ENCODE measurements at regions not wholly inside any gene's neighbourhood (a gene's known extent, or its start where the extent isn't known, plus 50 kb on each side); places are given as distances from the start of the nearest gene placed in this dataset.

GRCh38 chr10:104580774-104581675, 60.1 kb upstream of the SORCS3 start:
- DNase-seq = peak; percentile 71
- Histone ChIP-seq H3F3A (ENCODE audit: low read length, unreplicated experiment) (no peaks in the 10 kb centered on the region), H3K9me3 (ENCODE audit: low read length) (no peaks in the 10 kb centered on the region), H3K79me2 (ENCODE audit: low read length) (no peaks in the 10 kb centered on the region), H3K27me3 (ENCODE audit: low read length) (peaks cover 34% of the 10 kb centered on the region), H3K4me3 (ENCODE audit: low read length) (no peak overlapping the region), H3K4me2 (ENCODE audit: low read length) (no peak overlapping the region), H3K36me3 (ENCODE audit: low read depth, low read length) (no peaks in the 10 kb centered on the region), H3K9ac (ENCODE audit: low read length) (no peak overlapping the region), H3K4me1 (ENCODE audit: insufficient read depth, low read length) (no peaks in the 10 kb centered on the region), H3K9me2 (replicated peaks; ENCODE audit: low read length) (no peaks in the 10 kb centered on the region), H4K20me1 (ENCODE audit: low read length) (no peaks in the 10 kb centered on the region), H3K27ac (ENCODE audit: low read length) (no peak overlapping the region), H2AFZ (ENCODE audit: low read length) (no peak overlapping the region)
- CTCF ChIA-PET = interaction anchor here (0.7 kb wide), 1 partner anchor 188 kb away, joined by 5 read pairs; no protein-coding TSS in a partner anchor
- intact Hi-C loops (cut with micrococcal nuclease) = no loop called here
- POLR2A ChIA-PET (ENCODE audit: unreplicated experiment) = no interaction called here
- ATAC-seq = peak; percentile 79
- no TSS peak for BruUV-seq (replicated peaks)
- TF ChIP-seq CTCF (conservative IDR thresholded peaks at IDR 0.05; ENCODE audit: low read depth, low read length) (peak; percentile 79), EZH2 (IDR thresholded peaks at IDR 0.05; ENCODE audit: low read length, unreplicated experiment) (no peak)

GRCh38 chr10:104581884-104582601, 59.0 kb upstream of the SORCS3 start:
- Histone ChIP-seq H3K9ac (ENCODE audit: low read length) (no peak overlapping the region), H3K9me2 (replicated peaks; ENCODE audit: low read length) (no peaks in the 10 kb centered on the region), H3K4me3 (ENCODE audit: low read length) (no peak overlapping the region), H3K9me3 (ENCODE audit: low read length) (no peaks in the 10 kb centered on the region), H3K36me3 (ENCODE audit: low read depth, low read length) (no peaks in the 10 kb centered on the region), H3K79me2 (ENCODE audit: low read length) (no peaks in the 10 kb centered on the region), H3K4me2 (ENCODE audit: low read length) (no peak overlapping the region), H3K4me1 (ENCODE audit: insufficient read depth, low read length) (no peaks in the 10 kb centered on the region), H3K27ac (ENCODE audit: low read length) (no peak overlapping the region), H3K27me3 (ENCODE audit: low read length) (peaks cover 28% of the 10 kb centered on the region), H3F3A (ENCODE audit: low read length, unreplicated experiment) (no peaks in the 10 kb centered on the region), H2AFZ (ENCODE audit: low read length) (no peak overlapping the region), H4K20me1 (ENCODE audit: low read length) (no peaks in the 10 kb centered on the region)
- POLR2A ChIA-PET (ENCODE audit: unreplicated experiment) = no interaction called here
- ATAC-seq (no peak), DNase-seq (no peak)
- no TSS peak for BruUV-seq (replicated peaks)
- CTCF ChIA-PET = no interaction called here
- no peak for TF ChIP-seq EZH2phosphoT487 (IDR thresholded peaks at IDR 0.05; ENCODE audit: borderline replicate concordance, low read length)
- TF ChIP-seq EZH2 (IDR thresholded peaks at IDR 0.05; ENCODE audit: low read length, unreplicated experiment) = no peak
- TF ChIP-seq CTCF (conservative IDR thresholded peaks at IDR 0.05; ENCODE audit: low read depth, low read length) = no peak
- intact Hi-C loops (cut with micrococcal nuclease) = no loop called here

- no peak overlapping the region for H3K9ac ChIP-seq (ENCODE audit: low read length)
- H2AFZ ChIP-seq (ENCODE audit: low read length) = no peak overlapping the region
- intact Hi-C loops (cut with micrococcal nuclease) = no loop called here
- TF ChIP-seq CTCF (conservative IDR thresholded peaks at IDR 0.05; ENCODE audit: low read depth, low read length) (no peak), EZH2phosphoT487 (IDR thresholded peaks at IDR 0.05; ENCODE audit: borderline replicate concordance, low read length) (no peak), EZH2 (IDR thresholded peaks at IDR 0.05; ENCODE audit: low read length, unreplicated experiment) (no peak)
- H3K9me3 ChIP-seq (ENCODE audit: low read length) = no peaks in the 10 kb centered on the region
- no peaks in the 10 kb centered on the region for H3K9me2 ChIP-seq (replicated peaks; ENCODE audit: low read length)
- no peak overlapping the region for H3K4me3 ChIP-seq (ENCODE audit: low read length)
- H3K27ac ChIP-seq (ENCODE audit: low read length) = no peak overlapping the region
- no peak overlapping the region for H3K4me2 ChIP-seq (ENCODE audit: low read length)
- no peaks in the 10 kb centered on the region for H3K79me2 ChIP-seq (ENCODE audit: low read length)
- CTCF ChIA-PET = no interaction called here
- H3K4me1 ChIP-seq (ENCODE audit: insufficient read depth, low read length) = no peaks in the 10 kb centered on the region
- POLR2A ChIA-PET (ENCODE audit: unreplicated experiment) = no interaction called here
- BruUV-seq (replicated peaks) = no TSS peak
- no peak for ATAC-seq
- no peaks in the 10 kb centered on the region for H3F3A ChIP-seq (ENCODE audit: low read length, unreplicated experiment)
- H3K27me3 ChIP-seq (ENCODE audit: low read length) = peaks cover 23% of the 10 kb centered on the region
- H4K20me1 ChIP-seq (ENCODE audit: low read length) = no peaks in the 10 kb centered on the region
- DNase-seq = no peak
- H3K36me3 ChIP-seq (ENCODE audit: low read depth, low read length) = no peaks in the 10 kb centered on the region
These were observed 58.5 kb upstream of the SORCS3 start for GRCh38 chr10:104582602-104582951.
